ENCODE measurements at regions not wholly inside any gene's neighbourhood (a gene's known extent, or its start where the extent isn't known, plus 50 kb on each side); places are given as distances from the start of the nearest gene placed in this dataset.

- TF ChIP-seq CTCF (IDR thresholded peaks at IDR 0.05) (no peak), POLR2A (IDR thresholded peaks at IDR 0.05) (no peak)
Observed at GRCh38 chr7:118747473-118747872, 523.0 kb downstream of the ANKRD7 start.
